Cardiac muscle cell (in vitro differentiated cells and primary cell): ENCODE measurements at regions not wholly inside any gene's neighbourhood (a gene's known extent, or its start where the extent isn't known, plus 50 kb on each side); places are given as distances from the start of the nearest gene placed in this dataset.

Source experiments
- DNase-seq, 2 donors: peaks; one replicate each; pipeline versions ENCODE4 v3.0.0 to v3.0.0-alpha.2; 2010 to 2017; ENCODE audit warnings: low read depth in 1 of 2, low spot score in 1 of 2
- H3K27ac ChIP-seq: fragments of 200-600 bp; sonication (generic); 2 replicates; pipeline ENCODE4 v1.5.1; 2016
- H3K27me3 ChIP-seq: fragments of 200-600 bp; sonication (generic); 2 replicates; pipeline ENCODE4 v1.6.0; 2016; ENCODE audit warnings: control low read depth
- H3K36me3 ChIP-seq: fragments of 200-600 bp; sonication (generic); 2 replicates; pipeline ENCODE4 v1.5.1; 2016; ENCODE audit warnings: control low read depth
- H3K4me1 ChIP-seq: fragments of 200-600 bp; sonication (generic); 2 replicates; pipeline ENCODE4 v1.8.1; 2017; ENCODE audit warnings: low read depth, mild to moderate bottlenecking, mixed run types
- H3K4me3 ChIP-seq: fragments of 200-600 bp; sonication (generic); 2 replicates; pipeline ENCODE4 v1.5.1; 2016; ENCODE audit warnings: mild to moderate bottlenecking
- H3K9me3 ChIP-seq: fragments of 200-600 bp; sonication (generic); 2 replicates; pipeline ENCODE4 v1.5.1; 2017; ENCODE audit warnings: low read depth, mild to moderate bottlenecking, control low read depth
- TF ChIP-seq, protein P1 (sequence below): IDR thresholded peaks from 2 replicates; pipeline ENCODE4 v1.5.1; 2012; ENCODE audit warnings: low read depth, mild to moderate bottlenecking, low read length

DNA sequence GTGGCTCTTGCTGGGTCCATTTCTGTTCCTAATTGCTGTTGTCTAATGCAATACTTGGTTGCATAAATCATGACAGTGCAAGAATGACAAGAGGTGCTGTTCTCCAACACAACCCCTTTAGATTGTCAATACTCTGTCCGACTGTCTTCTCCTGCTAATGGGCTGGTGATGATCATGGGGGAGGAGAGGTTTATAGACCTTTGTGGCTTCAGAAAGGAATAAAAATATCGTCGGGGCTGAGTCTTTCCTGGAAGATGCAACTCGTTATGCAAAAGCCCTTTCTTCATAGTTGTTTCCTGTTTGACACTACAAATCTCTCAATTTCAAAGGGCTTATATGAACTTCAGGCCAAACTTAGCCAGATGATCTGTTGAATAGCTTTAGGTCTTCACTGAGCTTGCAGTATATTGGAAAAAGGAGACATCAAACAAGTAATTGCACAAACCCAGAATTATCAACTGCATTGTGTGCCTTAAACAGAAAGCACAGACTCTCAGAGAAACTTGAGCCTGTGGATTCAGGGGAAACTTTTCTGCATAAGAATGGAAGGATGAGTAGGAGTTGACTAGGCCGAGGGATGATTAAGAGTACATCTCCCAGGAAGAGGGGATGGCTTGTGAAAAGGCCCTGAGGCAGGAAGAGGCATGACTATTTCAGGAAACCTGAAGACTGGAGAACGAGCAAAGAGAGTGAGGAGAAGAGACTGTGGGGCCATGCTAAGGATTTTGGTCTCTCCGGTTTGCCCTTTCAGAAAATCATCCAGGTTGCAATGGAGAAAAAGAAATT, 107.6 kb downstream of the TSEN15 start:
- no peaks in the 10 kb centered on the region for H3K36me3 ChIP-seq
- no peak overlapping the region for H3K4me3 ChIP-seq
- H3K27ac ChIP-seq, result no peak overlapping the region
- TF ChIP-seq, protein P1, sequence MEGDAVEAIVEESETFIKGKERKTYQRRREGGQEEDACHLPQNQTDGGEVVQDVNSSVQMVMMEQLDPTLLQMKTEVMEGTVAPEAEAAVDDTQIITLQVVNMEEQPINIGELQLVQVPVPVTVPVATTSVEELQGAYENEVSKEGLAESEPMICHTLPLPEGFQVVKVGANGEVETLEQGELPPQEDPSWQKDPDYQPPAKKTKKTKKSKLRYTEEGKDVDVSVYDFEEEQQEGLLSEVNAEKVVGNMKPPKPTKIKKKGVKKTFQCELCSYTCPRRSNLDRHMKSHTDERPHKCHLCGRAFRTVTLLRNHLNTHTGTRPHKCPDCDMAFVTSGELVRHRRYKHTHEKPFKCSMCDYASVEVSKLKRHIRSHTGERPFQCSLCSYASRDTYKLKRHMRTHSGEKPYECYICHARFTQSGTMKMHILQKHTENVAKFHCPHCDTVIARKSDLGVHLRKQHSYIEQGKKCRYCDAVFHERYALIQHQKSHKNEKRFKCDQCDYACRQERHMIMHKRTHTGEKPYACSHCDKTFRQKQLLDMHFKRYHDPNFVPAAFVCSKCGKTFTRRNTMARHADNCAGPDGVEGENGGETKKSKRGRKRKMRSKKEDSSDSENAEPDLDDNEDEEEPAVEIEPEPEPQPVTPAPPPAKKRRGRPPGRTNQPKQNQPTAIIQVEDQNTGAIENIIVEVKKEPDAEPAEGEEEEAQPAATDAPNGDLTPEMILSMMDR, result no peak
- DNase-seq, result no peak
- H3K27me3 ChIP-seq, result no peaks in the 10 kb centered on the region
- H3K9me3 ChIP-seq, result no peaks in the 10 kb centered on the region
- no peaks in the 10 kb centered on the region for H3K4me1 ChIP-seq

- H3K9me3 ChIP-seq, result no peaks in the 10 kb centered on the region
- DNase-seq, result peak in 1 of 2 donors; percentile 40
- H3K27ac ChIP-seq, result no peak overlapping the region
- TF ChIP-seq, protein P1, result no peak
- no peaks in the 10 kb centered on the region for H3K36me3 ChIP-seq
- no peaks in the 10 kb centered on the region for H3K27me3 ChIP-seq
- no peak overlapping the region for H3K4me3 ChIP-seq
- H3K4me1 ChIP-seq, result no peaks in the 10 kb centered on the region
Observed at GRCh38 chr1:184160236-184160635, 108.7 kb downstream of the TSEN15 start.

DNA sequence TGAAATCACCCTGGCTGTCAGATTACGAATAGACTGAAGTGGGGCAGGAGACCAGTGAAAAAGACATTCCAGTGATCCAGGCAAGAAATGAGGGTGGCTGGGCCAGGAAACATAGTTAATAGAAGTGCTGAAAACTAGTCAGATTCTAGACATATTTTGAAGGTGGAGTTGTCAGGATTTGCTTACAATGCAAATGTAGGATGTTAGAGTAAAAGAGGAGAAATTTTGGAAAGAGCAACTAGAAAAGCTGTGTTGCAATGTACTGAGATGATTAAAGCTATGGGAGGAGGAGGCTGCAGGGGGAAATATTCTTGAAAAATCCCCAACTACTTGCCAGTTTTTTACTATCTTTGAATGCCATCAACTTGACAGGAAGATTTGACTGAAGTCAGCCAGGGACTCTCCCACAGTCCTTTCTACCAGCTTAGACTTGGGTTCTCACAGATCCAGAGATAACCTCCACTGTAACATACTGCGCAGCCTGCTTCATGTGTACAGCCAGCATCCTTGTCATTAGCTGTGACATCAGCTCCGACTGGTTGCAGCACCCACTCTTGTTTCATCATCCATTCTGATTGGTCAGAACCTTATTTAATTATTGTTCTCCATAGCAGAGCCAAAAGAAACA, 109.7 kb downstream of the TSEN15 start:
- Histone ChIP-seq H3K27me3 (no peaks in the 10 kb centered on the region), H3K9me3 (no peaks in the 10 kb centered on the region), H3K4me1 (no peaks in the 10 kb centered on the region), H3K4me3 (no peak overlapping the region), H3K36me3 (no peaks in the 10 kb centered on the region), H3K27ac (no peak overlapping the region)
- peak in 1 of 2 donors; percentile 84 for DNase-seq
- TF ChIP-seq, protein P1, result no peak

GRCh38 chr1:184162281-184162680, 110.8 kb downstream of the TSEN15 start:
- TF ChIP-seq, protein P1, result no peak
- Histone ChIP-seq H3K4me1 (peaks cover 4% of the 10 kb centered on the region), H3K4me3 (no peak overlapping the region), H3K27me3 (no peaks in the 10 kb centered on the region), H3K27ac (no peak overlapping the region), H3K9me3 (no peaks in the 10 kb centered on the region), H3K36me3 (no peaks in the 10 kb centered on the region)
- DNase-seq, result peak in 1 of 2 donors; percentile 16

- Histone ChIP-seq H3K9me3 (no peaks in the 10 kb centered on the region), H3K27ac (no peak overlapping the region), H3K4me1 (peaks cover 4% of the 10 kb centered on the region), H3K4me3 (no peak overlapping the region), H3K27me3 (no peaks in the 10 kb centered on the region), H3K36me3 (no peaks in the 10 kb centered on the region)
- TF ChIP-seq, protein P1, result no peak
- DNase-seq, result peak in 1 of 2 donors; percentile 29
Observed at GRCh38 chr1:184163674-184164465, 112.3 kb downstream of the TSEN15 start.
